GM23248 (cell line): ENCODE measurements at regions not wholly inside any gene's neighbourhood (a gene's known extent, or its start where the extent isn't known, plus 50 kb on each side); places are given as distances from the start of the nearest gene placed in this dataset.

ENCODE experiments used
- EZH2 ChIP-seq: fragments of 200-600 bp; sonication (generic); IDR thresholded peaks from 2 replicates; pipeline ENCODE4 v1.6.1; 2018; ENCODE audit warnings: antibody characterized with exemption, mild to moderate bottlenecking; ENCODE audit not compliant: insufficient read depth, poor library complexity, severe bottlenecking
- EZH2phosphoT487 ChIP-seq: fragments of 200-600 bp; sonication (generic); IDR thresholded peaks from 2 replicates; pipeline ENCODE4 v1.6.1; 2018; ENCODE audit warnings: antibody characterized with exemption, moderate library complexity, mild to moderate bottlenecking, low read depth; ENCODE audit not compliant: insufficient read depth

DNA sequence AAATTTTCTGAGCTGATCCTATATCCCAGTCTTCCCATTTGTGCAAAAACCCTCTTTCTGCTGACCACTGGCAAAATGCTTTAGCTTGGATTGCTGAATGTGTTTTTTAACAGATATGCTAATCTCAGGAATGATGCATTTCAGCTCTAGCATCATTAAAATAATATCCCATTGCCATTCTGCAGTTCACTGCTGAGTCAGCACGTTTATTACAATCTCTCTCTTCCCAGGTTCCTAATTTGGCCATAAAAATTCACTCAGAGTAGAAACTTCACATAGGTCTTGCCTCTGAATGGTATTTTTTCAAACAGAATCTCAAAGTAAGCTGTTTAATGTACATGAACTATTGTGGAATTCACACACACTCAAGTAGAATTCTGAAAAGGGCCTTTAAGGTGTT lies 509.6 kb upstream of the SUCLG2 start:
- TF ChIP-seq EZH2: no peak
- TF ChIP-seq EZH2phosphoT487: no peak
